ENCODE measurements at regions not wholly inside any gene's neighbourhood (a gene's known extent, or its start where the extent isn't known, plus 50 kb on each side); places are given as distances from the start of the nearest gene placed in this dataset.
A peak's percentile ranks its signal among the peaks of the same experiment; 100 is the strongest.
"Not testable (repeated sequence)": the region's sequence is repeated elsewhere in the genome, so short reads cannot be mapped to it uniquely, and the experiment has no call there.

GRCh38 chr11:130560781-130561109, 112.3 kb downstream of the ADAMTS15 start:
- H3K4me3 ChIP-seq (ENCODE audit: low read depth, low read length), result no peak overlapping the region
- no peak for TF ChIP-seq CTCF (IDR thresholded peaks at IDR 0.05; ENCODE audit: insufficient read depth, low read depth, low read length)
- DNase-seq (ENCODE audit: low read depth), result no peak

- peak; percentile 91 for DNase-seq (ENCODE audit: low read depth)
- no peak overlapping the region for H3K4me3 ChIP-seq (ENCODE audit: low read depth, low read length)
- TF ChIP-seq CTCF (IDR thresholded peaks at IDR 0.05; ENCODE audit: insufficient read depth, low read depth, low read length), result no peak
Measured at GRCh38 chr11:130561441-130561881, 113.0 kb downstream of the ADAMTS15 start.

- no peak for DNase-seq (ENCODE audit: low read depth)
- TF ChIP-seq CTCF (IDR thresholded peaks at IDR 0.05; ENCODE audit: insufficient read depth, low read depth, low read length), result no peak
Measured at GRCh38 chr11:130562549-130562948, 114.1 kb downstream of the ADAMTS15 start.

GRCh38 chr11:130566360-130566759, 117.9 kb downstream of the ADAMTS15 start:
- DNase-seq (ENCODE audit: low read depth), result peak; percentile 72
- not testable (repeated sequence) for H3K4me3 ChIP-seq (ENCODE audit: low read depth, low read length)

More at GRCh38 chr11:130562549-130562948, 114.1 kb downstream of the ADAMTS15 start:
- no peak overlapping the region for H3K4me3 ChIP-seq (ENCODE audit: low read depth, low read length)

GRCh38 chr11:130571519-130571918, 123.1 kb downstream of the ADAMTS15 start:
- no peak for DNase-seq (ENCODE audit: low read depth)
- H3K4me3 ChIP-seq (ENCODE audit: low read depth, low read length), result no peak overlapping the region
- TF ChIP-seq CTCF (IDR thresholded peaks at IDR 0.05; ENCODE audit: insufficient read depth, low read depth, low read length), result no peak

GRCh38 chr11:130571947-130572584, 123.6 kb downstream of the ADAMTS15 start:
- no peak for TF ChIP-seq CTCF (IDR thresholded peaks at IDR 0.05; ENCODE audit: insufficient read depth, low read depth, low read length)
- DNase-seq (ENCODE audit: low read depth), result no peak
- no peak overlapping the region for H3K4me3 ChIP-seq (ENCODE audit: low read depth, low read length)

- no peak for DNase-seq (ENCODE audit: low read depth)
- TF ChIP-seq CTCF (IDR thresholded peaks at IDR 0.05; ENCODE audit: insufficient read depth, low read depth, low read length), result no peak
- no peak overlapping the region for H3K4me3 ChIP-seq (ENCODE audit: low read depth, low read length)
Measured at GRCh38 chr11:130573767-130574166, 125.3 kb downstream of the ADAMTS15 start.
